GM20000 (cell line): ENCODE measurements at regions not wholly inside any gene's neighbourhood (a gene's known extent, or its start where the extent isn't known, plus 50 kb on each side); places are given as distances from the start of the nearest gene placed in this dataset.
"Not testable (repeated sequence)": the region's sequence is repeated elsewhere in the genome, so short reads cannot be mapped to it uniquely, and the experiment has no call there.

Source experiments
- DNase-seq: peaks from one replicate; pipeline ENCODE4 v3.0.0; 2012; ENCODE audit warnings: low spot score
- CTCF ChIP-seq: IDR thresholded peaks from 2 replicates; pipeline ENCODE4 v1.5.1; 2012; ENCODE audit warnings: mild to moderate bottlenecking, control low read depth; ENCODE audit errors: extremely low read depth, missing control alignments

- DNase-seq: no peak
- TF ChIP-seq CTCF: no peak
These were observed 55.6 kb downstream of the SOWAHC start for GRCh38 chr2:109669731-109670130.

GRCh38 chr2:109670556-109671411, 56.6 kb downstream of the SOWAHC start:
- TF ChIP-seq CTCF: no peak
- no peak for DNase-seq

- TF ChIP-seq CTCF: no peak
- DNase-seq: no peak
These were observed 60.9 kb downstream of the SOWAHC start for GRCh38 chr2:109674894-109675534.

- TF ChIP-seq CTCF: no peak
- DNase-seq: no peak
These were observed 61.6 kb downstream of the SOWAHC start for GRCh38 chr2:109675666-109676345.

GRCh38 chr2:109676346-109676902, 62.3 kb downstream of the SOWAHC start:
- no peak for TF ChIP-seq CTCF
- no peak for DNase-seq

- not testable (repeated sequence) for DNase-seq
These were observed 63.1 kb downstream of the SOWAHC start for GRCh38 chr2:109677121-109677731.

GRCh38 chr2:109677835-109678580, 63.8 kb downstream of the SOWAHC start:
- DNase-seq: no peak
- no peak for TF ChIP-seq CTCF

- not testable (repeated sequence) for DNase-seq
These were observed 64.6 kb downstream of the SOWAHC start for GRCh38 chr2:109678724-109679201.
